ENCODE measurements at regions not wholly inside any gene's neighbourhood (a gene's known extent, or its start where the extent isn't known, plus 50 kb on each side); places are given as distances from the start of the nearest gene placed in this dataset.
"Not testable (repeated sequence)": the region's sequence is repeated elsewhere in the genome, so short reads cannot be mapped to it uniquely, and the experiment has no call there.

GRCh38 chr20:41784209-41784958, 166.2 kb upstream of the CHD6 start:
- DNase-seq (ENCODE audit: low spot score), result no peak

GRCh38 chr20:41783423-41784208, 165.4 kb upstream of the CHD6 start:
- no peak for DNase-seq (ENCODE audit: low spot score)

GRCh38 chr20:41782730-41783406, 164.7 kb upstream of the CHD6 start:
- DNase-seq (ENCODE audit: low spot score), result no peak

GRCh38 chr20:41782255-41782654, 164.1 kb upstream of the CHD6 start:
- no peak for DNase-seq (ENCODE audit: low spot score)

- DNase-seq (ENCODE audit: low spot score), result no peak
These were observed 158.2 kb upstream of the CHD6 start for GRCh38 chr20:41776421-41776820.

GRCh38 chr20:41774291-41774690, 156.1 kb upstream of the CHD6 start:
- no peak for DNase-seq (ENCODE audit: low spot score)

GRCh38 chr20:41770965-41771364, 152.8 kb upstream of the CHD6 start:
- no peak for DNase-seq (ENCODE audit: low spot score)

GRCh38 chr20:41770427-41770826, 152.2 kb upstream of the CHD6 start:
- no peak for DNase-seq (ENCODE audit: low spot score)

- DNase-seq (ENCODE audit: low spot score), result no peak
These were observed 151.4 kb upstream of the CHD6 start for GRCh38 chr20:41769592-41770018.

- DNase-seq (ENCODE audit: low spot score), result no peak
These were observed 132.0 kb upstream of the CHD6 start for GRCh38 chr20:41750137-41750536.

- DNase-seq (ENCODE audit: low spot score), result no peak
These were observed 130.8 kb upstream of the CHD6 start for GRCh38 chr20:41748756-41749582.

GRCh38 chr20:41748051-41748450, 129.9 kb upstream of the CHD6 start:
- DNase-seq (ENCODE audit: low spot score), result no peak

GRCh38 chr20:41747226-41747625, 129.0 kb upstream of the CHD6 start:
- DNase-seq (ENCODE audit: low spot score), result no peak

GRCh38 chr20:41746635-41747034, 128.5 kb upstream of the CHD6 start:
- no peak for DNase-seq (ENCODE audit: low spot score)

- peak; percentile 46 for DNase-seq (ENCODE audit: low spot score)
These were observed 120.5 kb upstream of the CHD6 start for GRCh38 chr20:41738604-41739206.

GRCh38 chr20:41735949-41736348, 117.8 kb upstream of the CHD6 start:
- no peak for DNase-seq (ENCODE audit: low spot score)

- DNase-seq (ENCODE audit: low spot score), result peak; percentile 77
These were observed 116.3 kb upstream of the CHD6 start for GRCh38 chr20:41734506-41734945.

GRCh38 chr20:41733151-41733550, 115.0 kb upstream of the CHD6 start:
- no peak for DNase-seq (ENCODE audit: low spot score)

GRCh38 chr20:41731198-41731597, 113.0 kb upstream of the CHD6 start:
- not testable (repeated sequence) for DNase-seq (ENCODE audit: low spot score)

GRCh38 chr20:41727681-41728080, 109.5 kb upstream of the CHD6 start:
- not testable (repeated sequence) for DNase-seq (ENCODE audit: low spot score)

GRCh38 chr20:41726727-41727126, 108.5 kb upstream of the CHD6 start:
- no peak for DNase-seq (ENCODE audit: low spot score)
